A549 (cell line): ENCODE measurements at regions not wholly inside any gene's neighbourhood (a gene's known extent, or its start where the extent isn't known, plus 50 kb on each side); places are given as distances from the start of the nearest gene placed in this dataset.

Experiments used
- ATAC-seq, 2 experiments: fragments of 200-7000 bp in 1 of 2; fragments of >200 bp in 1 of 2; cut with Nextera tagmentation in 1 of 2; cut with Tn5 transposase in 1 of 2; 3 replicates each; pipeline versions ENCODE4 v1.8.0 to v1.9.1; 2018 to 2020; ENCODE audit warnings: mild to moderate bottlenecking in 1 of 2, moderate library complexity in 1 of 2
- CTCF ChIA-PET: fragments of 300-600 bp; sonication (Branson Sonifier 250); formaldehyde crosslinking; extraction: SDS; loops from one replicate; lab custom pipeline; 2021; ENCODE audit warnings: antibody characterized with exemption, inconsistent platforms; lab: Yijun Ruan, JAX
- POLR2A ChIA-PET: fragments of 350-600 bp; formaldehyde crosslinking; extraction: SDS; loops from one replicate; lab custom pipeline; 2021; ENCODE audit warnings: antibody characterized with exemption, inconsistent platforms; lab: Yijun Ruan, JAX
- DNase-seq, 2 experiments: peaks; one replicate each; pipeline versions ENCODE4 v3.0.0 to v3.0.0-alpha.2; 2011 to 2016; ENCODE audit warnings: low read depth in 1 of 2, low spot score in 1 of 2
- FAIRE-seq: peaks from 2 replicates; lab custom pipeline; 2011; peaks lifted over from hg19 to GRCh38; lab: Jason Lieb, UNC
- H3K27ac ChIP-seq, 2 experiments: fragments of >200 bp; sonication (Bioruptor Twin); formaldehyde crosslinking; 3 replicates each; pipeline ENCODE4 v1.5.1; 2016 to 2017
- H3K4me1 ChIP-seq: fragments of >200 bp; sonication (Bioruptor Twin); formaldehyde crosslinking; 3 replicates; pipeline ENCODE4 v1.6.1; 2016
- H3K4me2 ChIP-seq: fragments of >200 bp; sonication (Bioruptor Twin); formaldehyde crosslinking; 3 replicates; pipeline ENCODE4 v1.6.1; 2016
- H3K4me3 ChIP-seq: fragments of >200 bp; sonication (Bioruptor Twin); formaldehyde crosslinking; 3 replicates; pipeline ENCODE4 v1.5.1; 2016
- H3K9me3 ChIP-seq: fragments of >200 bp; sonication (Bioruptor Twin); formaldehyde crosslinking; 3 replicates; pipeline ENCODE4 v1.6.1; 2016
- ATOH8 ChIP-seq: fragments of 250-450 bp; sonication (Bioruptor Pico); IDR thresholded peaks from 2 replicates; pipeline ENCODE4 v1.5.0; 2020; ENCODE audit warnings: low read depth, mild to moderate bottlenecking, moderate library complexity
- BCL3 ChIP-seq: fragments of >200 bp; sonication (Bioruptor Twin); formaldehyde crosslinking; IDR thresholded peaks from 3 replicates; pipeline ENCODE4 v1.6.1; 2016
- CBX8 ChIP-seq: fragments of 200-600 bp; sonication (generic); IDR thresholded peaks from 2 replicates; pipeline ENCODE4 v1.6.1; 2016
- CEBPB ChIP-seq, 2 experiments: fragments of >200 bp in 1 of 2; sonication (Bioruptor Twin) in 1 of 2; formaldehyde crosslinking in 1 of 2; IDR thresholded peaks; 2 replicates each; pipeline ENCODE4 v1.6.1; 2012 to 2016
- CHD4 ChIP-seq: fragments of 200-600 bp; sonication (generic); IDR thresholded peaks from 2 replicates; pipeline ENCODE4 v1.6.1; 2016; ENCODE audit warnings: antibody characterized with exemption, mild to moderate bottlenecking, borderline replicate concordance
- EP300 ChIP-seq, 2 experiments: fragments of >200 bp; sonication (Bioruptor Twin); formaldehyde crosslinking; IDR thresholded peaks; 2 replicates in 1 of 2; 3 replicates in 1 of 2; pipeline ENCODE4 v1.6.1; 2016 to 2017
- ESRRA ChIP-seq: fragments of 150-350 bp; IDR thresholded peaks from 2 replicates; pipeline ENCODE4 v1.6.1; 2014; ENCODE audit warnings: mild to moderate bottlenecking, low read length, borderline replicate concordance
- FOXS1 ChIP-seq: fragments of 250-450 bp; sonication (Bioruptor Pico); IDR thresholded peaks from 2 replicates; pipeline ENCODE4 v1.5.0; 2020; ENCODE audit warnings: mild to moderate bottlenecking, moderate library complexity
- HDAC2 ChIP-seq: fragments of 200-600 bp; sonication (generic); IDR thresholded peaks from 2 replicates; pipeline ENCODE4 v1.6.1; 2016
- HEYL ChIP-seq: fragments of 250-450 bp; sonication (Bioruptor Pico); IDR thresholded peaks from 2 replicates; pipeline ENCODE4 v1.8.0; 2021; ENCODE audit warnings: mild to moderate bottlenecking, moderate library complexity
- HOXA7 ChIP-seq: fragments of 250-450 bp; sonication (Bioruptor Pico); IDR thresholded peaks from 2 replicates; pipeline ENCODE4 v1.5.0; 2020; ENCODE audit warnings: mild to moderate bottlenecking, moderate library complexity
- KDM1A ChIP-seq: fragments of 200-600 bp; sonication (generic); IDR thresholded peaks from 2 replicates; pipeline ENCODE4 v1.6.1; 2016; ENCODE audit warnings: low read depth, mild to moderate bottlenecking
- KDM5A ChIP-seq: fragments of 200-600 bp; sonication (generic); IDR thresholded peaks from 2 replicates; pipeline ENCODE4 v1.6.1; 2016; ENCODE audit warnings: antibody characterized with exemption, mild to moderate bottlenecking
- MAFK ChIP-seq: fragments of 450-650 bp; IDR thresholded peaks from 2 replicates; pipeline ENCODE4 v1.6.1; 2014; ENCODE audit not compliant: partially characterized antibody
- MYC ChIP-seq: IDR thresholded peaks from 2 replicates; pipeline ENCODE4 v1.6.1; 2012; ENCODE audit warnings: mild to moderate bottlenecking, inconsistent platforms, low read length, improper control_type of control experiment, borderline replicate concordance
- RAD21 ChIP-seq, 2 experiments: fragments of >200 bp in 1 of 2; sonication (Bioruptor Twin) in 1 of 2; formaldehyde crosslinking in 1 of 2; IDR thresholded peaks in 1 of 2; conservative IDR thresholded peaks in 1 of 2; 2 replicates in 1 of 2; 3 replicates in 1 of 2; pipeline ENCODE4 v1.6.1; 2012 to 2018; ENCODE audit warnings: inconsistent platforms in 1 of 2
- SREBF2 ChIP-seq: fragments of 450-650 bp; IDR thresholded peaks from 2 replicates; pipeline ENCODE4 v1.6.1; 2014; ENCODE audit warnings: mild to moderate bottlenecking, moderate library complexity
- TFCP2L1 ChIP-seq: fragments of 250-450 bp; sonication (Bioruptor Pico); IDR thresholded peaks from 2 replicates; pipeline ENCODE4 v1.5.0; 2021; ENCODE audit warnings: mild to moderate bottlenecking
- TP53 ChIP-seq: fragments of 250-450 bp; sonication (Bioruptor Pico); IDR thresholded peaks from 2 replicates; pipeline ENCODE4 v1.5.0; 2021; ENCODE audit warnings: mild to moderate bottlenecking, moderate library complexity
- ZC3H11A ChIP-seq: fragments of 450-650 bp; IDR thresholded peaks from 2 replicates; pipeline ENCODE4 v1.6.1; 2014; ENCODE audit warnings: antibody characterized with exemption, mild to moderate bottlenecking
- ZFP36 ChIP-seq: fragments of 450-650 bp; IDR thresholded peaks from 2 replicates; pipeline ENCODE4 v1.6.1; 2014; ENCODE audit warnings: borderline replicate concordance; ENCODE audit not compliant: partially characterized antibody
- ZNF302 ChIP-seq: fragments of 250-450 bp; sonication (Bioruptor Pico); IDR thresholded peaks from 2 replicates; pipeline ENCODE4 v1.9.0; 2021; ENCODE audit warnings: inconsistent platforms, mild to moderate bottlenecking, moderate library complexity
- WGBS: methylation state at CpG from one replicate; pipeline ENCODE4 v1.1.6; 2017; ENCODE audit errors: missing lambda C conversion rate; 5-methylcytosine and 5-hydroxymethylcytosine counted together

- CTCF ChIA-PET = no interaction called here
- Histone ChIP-seq H3K9me3 (no peaks in the 10 kb centered on the region), H3K4me3 (no peak overlapping the region), H3K27ac (no peak overlapping the region), H3K4me1 (no peaks in the 10 kb centered on the region)
- 59% methylated on average over 9 of the region's 9 CpGs for WGBS
- peak in 1 of 2 experiments; percentile 58; a peak in 2 of 6 replicates for ATAC-seq
- POLR2A ChIA-PET = no interaction called here
- DNase-seq = peak in 1 of 2 experiments; percentile 45
- TF ChIP-seq SREBF2 (no peak), MAFK (peak; percentile 85)
- TF ChIP-seq, all 56 proteins: peak for 1
- no peak for FAIRE-seq
- no peak overlapping the region for H3K4me2 ChIP-seq
Measured at GRCh38 chr16:47928008-47928407, 227.8 kb downstream of the ABCC12 start.

- 92% methylated on average over 6 of the region's 6 CpGs for WGBS
- H3K27ac ChIP-seq = no peak overlapping the region
- ChIA-PET POLR2A (no interaction called here), CTCF (no interaction called here)
- no peak for ATAC-seq
- H3K4me3 ChIP-seq = no peak overlapping the region
- no peaks in the 10 kb centered on the region for H3K4me1 ChIP-seq
- no peak overlapping the region for H3K4me2 ChIP-seq
- DNase-seq = no peak
- FAIRE-seq = no peak
- no peaks in the 10 kb centered on the region for H3K9me3 ChIP-seq
- TF ChIP-seq ZFP36 (no peak), CHD4 (no peak), ZNF302 (CRISPR knock-in tag) (no peak), EP300 (IDR thresholded peaks at IDR 0.05) (no peak), ATOH8 (no peak), HDAC2 (no peak), KDM5A (no peak), MYC (no peak), CEBPB (IDR thresholded peaks at IDR 0.05) (no peak), ZC3H11A (no peak), ESRRA (no peak), SREBF2 (no peak)
Measured at GRCh38 chr16:47927330-47927729, 228.5 kb downstream of the ABCC12 start.

GRCh38 chr16:47925811-47926460 lies 229.9 kb downstream of the ABCC12 start:
- no peak overlapping the region for H3K4me2 ChIP-seq
- no peaks in the 10 kb centered on the region for H3K9me3 ChIP-seq
- no peak for FAIRE-seq
- ChIA-PET POLR2A (no interaction called here), CTCF (interaction anchor here (1.5 kb wide), 1 partner anchor 22 kb away, joined by 4 read pairs; no protein-coding TSS in a partner anchor)
- ATAC-seq = no peak
- DNase-seq = no peak
- no peak for TF ChIP-seq RAD21 (conservative IDR thresholded peaks at IDR 0.05 in 1 of 2, IDR thresholded peaks at IDR 0.05 in 1 of 2)
- no peak for TF ChIP-seq TFCP2L1 (CRISPR knock-in tag)
- no peak for TF ChIP-seq HOXA7 (CRISPR knock-in tag)
- no peak for TF ChIP-seq FOXS1 (CRISPR knock-in tag)
- TF ChIP-seq KDM1A = no peak
- no peak for TF ChIP-seq BCL3
- no peak for TF ChIP-seq TP53 (CRISPR knock-in tag)
- no peak for TF ChIP-seq ATOH8
- TF ChIP-seq HEYL = no peak
- TF ChIP-seq CBX8 = no peak
- no peak for TF ChIP-seq ZC3H11A
- no peak for TF ChIP-seq MAFK
- TF ChIP-seq KDM5A = no peak
- TF ChIP-seq MYC = no peak
- no peak overlapping the region for H3K4me3 ChIP-seq
- H3K27ac ChIP-seq = no peak overlapping the region
- 76% methylated on average over 8 of the region's 8 CpGs for WGBS
- H3K4me1 ChIP-seq = peaks cover 5% of the 10 kb centered on the region; the same call in 2 of the 3 replicates
